ENCODE measurements at regions not wholly inside any gene's neighbourhood (a gene's known extent, or its start where the extent isn't known, plus 50 kb on each side); places are given as distances from the start of the nearest gene placed in this dataset.
"Not testable (repeated sequence)": the region's sequence is repeated elsewhere in the genome, so short reads cannot be mapped to it uniquely, and the experiment has no call there.

- DNase-seq: no peak
Observed at GRCh38 chr20:52049001-52049731, 142.4 kb downstream of the ZFP64 start.

GRCh38 chr20:52047811-52048764, 143.5 kb downstream of the ZFP64 start:
- no peak for DNase-seq

- DNase-seq: no peak
Observed at GRCh38 chr20:52041966-52042365, 149.6 kb downstream of the ZFP64 start.

GRCh38 chr20:52039790-52040189, 151.8 kb downstream of the ZFP64 start:
- no peak for DNase-seq

- DNase-seq: not testable (repeated sequence)
Observed at GRCh38 chr20:52038632-52039031, 152.9 kb downstream of the ZFP64 start.

GRCh38 chr20:52037370-52037769, 154.2 kb downstream of the ZFP64 start:
- DNase-seq: no peak

GRCh38 chr20:52035977-52036376, 155.6 kb downstream of the ZFP64 start:
- DNase-seq: no peak

- no peak for DNase-seq
Observed at GRCh38 chr20:52035498-52035897, 156.1 kb downstream of the ZFP64 start.

- DNase-seq: no peak
Observed at GRCh38 chr20:52034581-52034980, 157.0 kb downstream of the ZFP64 start.

GRCh38 chr20:52033313-52033712, 158.3 kb downstream of the ZFP64 start:
- no peak for DNase-seq

GRCh38 chr20:52032304-52032683, 159.3 kb downstream of the ZFP64 start:
- not testable (repeated sequence) for DNase-seq

GRCh38 chr20:52031563-52032303, 159.8 kb downstream of the ZFP64 start:
- no peak for DNase-seq

GRCh38 chr20:52031206-52031562, 160.4 kb downstream of the ZFP64 start:
- no peak for DNase-seq

- not testable (repeated sequence) for DNase-seq
Observed at GRCh38 chr20:52029129-52029528, 162.4 kb downstream of the ZFP64 start.

- no peak for DNase-seq
Observed at GRCh38 chr20:52025938-52026337, 165.6 kb downstream of the ZFP64 start.

GRCh38 chr20:52019313-52019712, 172.3 kb downstream of the ZFP64 start:
- DNase-seq: no peak

GRCh38 chr20:52017669-52018317, 173.8 kb downstream of the ZFP64 start:
- DNase-seq: no peak

- no peak for DNase-seq
Observed at GRCh38 chr20:52016022-52016421, 175.6 kb downstream of the ZFP64 start.

GRCh38 chr20:52015155-52015554, 176.4 kb downstream of the ZFP64 start:
- no peak for DNase-seq

- no peak for DNase-seq
Observed at GRCh38 chr20:52012079-52012478, 179.5 kb downstream of the ZFP64 start.

GRCh38 chr20:52011093-52011492, 180.5 kb downstream of the ZFP64 start:
- DNase-seq: no peak

GRCh38 chr20:52010541-52010940, 181.0 kb downstream of the ZFP64 start:
- DNase-seq: no peak

GRCh38 chr20:52008874-52009273, 182.7 kb downstream of the ZFP64 start:
- DNase-seq: no peak
